ENCODE measurements at regions not wholly inside any gene's neighbourhood (a gene's known extent, or its start where the extent isn't known, plus 50 kb on each side); places are given as distances from the start of the nearest gene placed in this dataset.

DNA sequence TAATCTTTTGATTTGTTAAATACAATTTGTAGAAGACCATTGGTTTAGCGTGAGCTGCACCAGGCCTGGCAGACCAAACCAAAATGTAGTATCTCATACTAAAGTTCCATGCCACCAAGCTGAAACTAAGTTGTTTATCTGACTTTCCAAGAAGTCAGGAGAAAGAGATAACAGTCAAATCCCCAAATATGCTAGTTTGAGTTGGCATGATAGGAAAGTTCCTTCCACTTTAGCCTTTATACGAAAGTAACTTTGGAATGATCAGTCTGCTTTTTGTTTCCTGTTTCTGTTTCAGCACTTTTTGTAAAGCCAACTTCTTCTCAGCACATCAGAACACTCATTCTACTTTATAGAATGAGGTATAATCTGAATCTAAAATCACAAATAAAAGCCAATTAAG lies 449.2 kb downstream of the GRXCR1 start:
- H3K9ac ChIP-seq (ENCODE audit: extremely low read depth, low read length, poor library complexity, severe bottlenecking), result no peak overlapping the region
- H3K36me3 Mint-ChIP-seq (ENCODE audit: low read depth), result no peaks in the 10 kb centered on the region
- no peaks in the 10 kb centered on the region for H3K4me1 Mint-ChIP-seq
- H3K4me1 ChIP-seq (ENCODE audit: control insufficient read depth, insufficient read depth, low read length), result no peaks in the 10 kb centered on the region
- DNase-seq, result no peak
- H3K36me3 ChIP-seq (ENCODE audit: control insufficient read depth, insufficient read depth, low read length), result no peaks in the 10 kb centered on the region
- WGBS, 2 experiments (ENCODE audit: insufficient coverage in 1 of 2, insufficient read length in 1 of 2), result 94% methylated on average over 2 of the region's 2 CpGs; no CpG with 5 or more reads in 1 of the 2 experiments
- H3K9me3 ChIP-seq (ENCODE audit: control insufficient read depth, low read length), result no peaks in the 10 kb centered on the region
- no peaks in the 10 kb centered on the region for H3K9me3 Mint-ChIP-seq
- H3K4me3 Mint-ChIP-seq, result no peak overlapping the region
- no peak overlapping the region for H3K27ac ChIP-seq (ENCODE audit: low read depth, low read length)
- H3K27ac Mint-ChIP-seq, result no peak overlapping the region
- H3K4me3 ChIP-seq (ENCODE audit: low read length), result no peak overlapping the region
- H3K27me3 Mint-ChIP-seq (ENCODE audit: insufficient read depth), result no peaks in the 10 kb centered on the region
- TF ChIP-seq, protein P1, sequence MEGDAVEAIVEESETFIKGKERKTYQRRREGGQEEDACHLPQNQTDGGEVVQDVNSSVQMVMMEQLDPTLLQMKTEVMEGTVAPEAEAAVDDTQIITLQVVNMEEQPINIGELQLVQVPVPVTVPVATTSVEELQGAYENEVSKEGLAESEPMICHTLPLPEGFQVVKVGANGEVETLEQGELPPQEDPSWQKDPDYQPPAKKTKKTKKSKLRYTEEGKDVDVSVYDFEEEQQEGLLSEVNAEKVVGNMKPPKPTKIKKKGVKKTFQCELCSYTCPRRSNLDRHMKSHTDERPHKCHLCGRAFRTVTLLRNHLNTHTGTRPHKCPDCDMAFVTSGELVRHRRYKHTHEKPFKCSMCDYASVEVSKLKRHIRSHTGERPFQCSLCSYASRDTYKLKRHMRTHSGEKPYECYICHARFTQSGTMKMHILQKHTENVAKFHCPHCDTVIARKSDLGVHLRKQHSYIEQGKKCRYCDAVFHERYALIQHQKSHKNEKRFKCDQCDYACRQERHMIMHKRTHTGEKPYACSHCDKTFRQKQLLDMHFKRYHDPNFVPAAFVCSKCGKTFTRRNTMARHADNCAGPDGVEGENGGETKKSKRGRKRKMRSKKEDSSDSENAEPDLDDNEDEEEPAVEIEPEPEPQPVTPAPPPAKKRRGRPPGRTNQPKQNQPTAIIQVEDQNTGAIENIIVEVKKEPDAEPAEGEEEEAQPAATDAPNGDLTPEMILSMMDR (conservative IDR thresholded peaks at IDR 0.05), result no peak
- no peaks in the 10 kb centered on the region for H3K27me3 ChIP-seq (ENCODE audit: control insufficient read depth, insufficient read depth, low read length, poor library complexity, severe bottlenecking)

DNA sequence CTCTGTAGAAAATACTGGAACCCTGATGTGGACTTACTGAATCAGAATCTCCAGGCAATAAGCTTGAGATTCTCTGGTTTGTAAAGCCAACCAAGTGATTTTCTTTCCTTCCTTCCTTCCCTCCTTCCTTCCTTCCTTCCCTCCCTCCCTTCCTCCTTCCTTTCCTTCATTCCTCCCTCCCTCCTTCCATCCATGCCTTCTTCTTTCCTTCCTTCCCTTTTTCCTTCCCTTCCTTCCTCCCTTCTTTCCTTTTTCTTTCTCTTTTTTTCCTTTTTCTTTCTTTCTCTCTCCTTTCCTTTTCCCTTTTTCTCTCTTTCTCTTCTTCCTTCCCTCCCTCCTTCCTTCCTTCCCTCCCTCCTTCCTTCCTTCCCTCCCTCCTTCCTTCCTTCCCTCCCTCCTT lies 450.8 kb downstream of the GRXCR1 start:
- H3K4me1 ChIP-seq (ENCODE audit: control insufficient read depth, insufficient read depth, low read length), result no peaks in the 10 kb centered on the region
- TF ChIP-seq, protein P1 (conservative IDR thresholded peaks at IDR 0.05), result no peak
- H3K27me3 ChIP-seq (ENCODE audit: control insufficient read depth, insufficient read depth, low read length, poor library complexity, severe bottlenecking), result no peaks in the 10 kb centered on the region
- H3K27ac ChIP-seq (ENCODE audit: low read depth, low read length), result no peak overlapping the region
- H3K4me3 ChIP-seq (ENCODE audit: low read length), result no peak overlapping the region
- Mint-ChIP-seq H3K36me3 (ENCODE audit: low read depth) (no peaks in the 10 kb centered on the region), H3K4me1 (no peaks in the 10 kb centered on the region), H3K27ac (no peak overlapping the region), H3K9me3 (no peaks in the 10 kb centered on the region), H3K27me3 (ENCODE audit: insufficient read depth) (no peaks in the 10 kb centered on the region), H3K4me3 (no peak overlapping the region)
- no peaks in the 10 kb centered on the region for H3K36me3 ChIP-seq (ENCODE audit: control insufficient read depth, insufficient read depth, low read length)
- H3K9ac ChIP-seq (ENCODE audit: extremely low read depth, low read length, poor library complexity, severe bottlenecking), result no peak overlapping the region
- H3K9me3 ChIP-seq (ENCODE audit: control insufficient read depth, low read length), result no peaks in the 10 kb centered on the region
- DNase-seq, result no peak

DNA sequence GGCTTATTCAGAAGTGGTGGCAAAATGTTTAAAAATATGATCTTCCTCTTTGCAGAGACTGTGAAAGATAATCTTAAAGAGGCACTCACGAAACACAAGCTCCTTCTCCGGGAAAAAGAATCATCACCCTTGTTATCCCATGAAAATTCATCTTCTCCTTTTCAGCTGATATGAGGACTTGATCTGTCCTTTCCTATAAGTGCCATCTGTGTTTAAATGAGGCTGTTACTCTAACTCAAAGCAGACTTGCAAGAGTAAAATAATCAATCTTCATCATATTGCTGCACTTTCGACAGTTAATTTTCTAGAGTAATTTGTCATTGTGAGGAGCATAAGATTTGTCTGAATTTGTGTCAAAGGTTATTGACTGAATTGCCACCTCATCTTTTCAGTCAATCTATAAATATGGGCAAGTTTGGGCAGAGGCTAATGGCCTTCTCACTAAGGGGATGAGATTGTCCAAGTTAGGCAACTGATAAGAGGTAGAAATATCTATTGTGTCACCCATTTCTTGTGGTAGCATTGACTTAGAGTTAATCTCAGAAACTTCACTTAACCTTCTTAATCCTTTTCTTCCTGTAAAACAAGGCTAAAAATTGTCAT lies 452.9 kb downstream of the GRXCR1 start:
- H3K36me3 ChIP-seq (ENCODE audit: control insufficient read depth, insufficient read depth, low read length), result no peaks in the 10 kb centered on the region
- H3K27me3 Mint-ChIP-seq (ENCODE audit: insufficient read depth), result peaks cover 1% of the 10 kb centered on the region
- H3K4me3 ChIP-seq (ENCODE audit: low read length), result no peak overlapping the region
- no peaks in the 10 kb centered on the region for H3K4me1 Mint-ChIP-seq
- 88 to 100% methylated on average over 2 to 3 of the region's 3 CpGs for WGBS, 2 experiments (ENCODE audit: insufficient coverage in 1 of 2, insufficient read length in 1 of 2)
- TF ChIP-seq, protein P1 (conservative IDR thresholded peaks at IDR 0.05), result no peak
- no peak overlapping the region for H3K27ac ChIP-seq (ENCODE audit: low read depth, low read length)
- no peaks in the 10 kb centered on the region for H3K9me3 Mint-ChIP-seq
- no peaks in the 10 kb centered on the region for H3K36me3 Mint-ChIP-seq (ENCODE audit: low read depth)
- no peak overlapping the region for H3K9ac ChIP-seq (ENCODE audit: extremely low read depth, low read length, poor library complexity, severe bottlenecking)
- DNase-seq, result no peak
- H3K27ac Mint-ChIP-seq, result no peak overlapping the region
- no peaks in the 10 kb centered on the region for H3K4me1 ChIP-seq (ENCODE audit: control insufficient read depth, insufficient read depth, low read length)
- H3K27me3 ChIP-seq (ENCODE audit: control insufficient read depth, insufficient read depth, low read length, poor library complexity, severe bottlenecking), result no peaks in the 10 kb centered on the region
- no peak overlapping the region for H3K4me3 Mint-ChIP-seq
- no peaks in the 10 kb centered on the region for H3K9me3 ChIP-seq (ENCODE audit: control insufficient read depth, low read length)

All from endodermal cell (in vitro differentiated cells).